Left lung (tissue), 4 donors: ENCODE measurements at regions not wholly inside any gene's neighbourhood (a gene's known extent, or its start where the extent isn't known, plus 50 kb on each side); places are given as distances from the start of the nearest gene placed in this dataset.

Experiments
- ATAC-seq: fragments of 200-7000 bp; cut with Tn5 transposase; one replicate; pipeline ENCODE4 v1.9.1; 2020; ENCODE audit warnings: moderate library complexity
- DNase-seq, 4 donors: peaks; one replicate each; pipeline ENCODE4 v3.0.0-alpha.2; 2013 to 2020
- H3K27ac ChIP-seq, 2 donors: fragments of 200-600 bp; sonication (generic) in 1 of 2; one replicate each; pipeline versions ENCODE4 v1.5.0 to v1.8.0; 2020 to 2021
- H3K27me3 ChIP-seq, 2 donors: fragments of 200-600 bp; sonication (generic) in 1 of 2; one replicate each; pipeline versions ENCODE4 v1.5.0 to v1.8.0; 2020 to 2021
- H3K36me3 ChIP-seq, 2 donors: fragments of 200-600 bp; sonication (generic) in 1 of 2; one replicate each; pipeline versions ENCODE4 v1.5.0 to v1.8.0; 2020 to 2021
- H3K4me1 ChIP-seq, 2 donors: fragments of 200-600 bp; one replicate each; pipeline ENCODE4 v1.8.0; 2021
- H3K4me3 ChIP-seq, 2 donors: fragments of 200-600 bp; sonication (generic) in 1 of 2; one replicate each; pipeline versions ENCODE4 v1.5.0 to v1.8.0; 2020 to 2021; ENCODE audit warnings: mild to moderate bottlenecking in 1 of 2
- H3K9me3 ChIP-seq, 2 donors: fragments of 200-600 bp; sonication (generic) in 1 of 2; one replicate each; pipeline versions ENCODE4 v1.5.0 to v1.8.0; 2020 to 2021
- CTCF ChIP-seq, 2 donors: fragments of 200-600 bp; sonication (generic) in 1 of 2; IDR thresholded peaks; one replicate each; pipeline versions ENCODE4 v1.5.0 to v1.8.0; 2021; ENCODE audit warnings: antibody characterized with exemption in 2 of 2
- intact Hi-C, 2 donors: fragments of 100-400 bp; cut with DNase I; formaldehyde crosslinking; loops; one replicate each; pipeline versions ENCODE4 v1.11.2 to v1.14.2; 2022
- donor health status: DM: no; HTN: yes; CAD: no.
- donor health status: DM: no; HTN: no; CAD: no.

GRCh38 chr14:82422230-82422629 lies 888.6 kb upstream of the SEL1L start:
- ATAC-seq (no peak), DNase-seq (no peak)
- Histone ChIP-seq H3K27me3 (no peaks in the 10 kb centered on the region), H3K36me3 (no peaks in the 10 kb centered on the region), H3K4me1 (no peaks in the 10 kb centered on the region), H3K27ac (no peak overlapping the region), H3K9me3 (peaks cover 0 to 27% of the 10 kb centered on the region in 2 donors), H3K4me3 (no peak overlapping the region)
- no peak for TF ChIP-seq CTCF (IDR thresholded peaks at IDR 0.05)
- intact Hi-C loops = no loop called here

- intact Hi-C loops = no loop called here
- Histone ChIP-seq H3K4me1 (no peaks in the 10 kb centered on the region), H3K27ac (no peak overlapping the region), H3K27me3 (no peaks in the 10 kb centered on the region), H3K9me3 (peaks cover 0 to 9% of the 10 kb centered on the region in 2 donors), H3K4me3 (no peak overlapping the region), H3K36me3 (no peaks in the 10 kb centered on the region)
- DNase-seq (no peak), ATAC-seq (no peak)
- TF ChIP-seq CTCF (IDR thresholded peaks at IDR 0.05) = no peak
Observed at GRCh38 chr14:82425261-82425660, 891.6 kb upstream of the SEL1L start.

- DNase-seq = no peak
- ATAC-seq = no peak
- no peak overlapping the region for H3K27ac ChIP-seq
- TF ChIP-seq CTCF (IDR thresholded peaks at IDR 0.05) = no peak
- H3K36me3 ChIP-seq = no peaks in the 10 kb centered on the region
- H3K9me3 ChIP-seq = peaks cover 0 to 6% of the 10 kb centered on the region in 2 donors
- H3K4me1 ChIP-seq = no peaks in the 10 kb centered on the region
- H3K27me3 ChIP-seq = no peaks in the 10 kb centered on the region
- intact Hi-C loops = no loop called here
- no peak overlapping the region for H3K4me3 ChIP-seq
Observed at GRCh38 chr14:82431031-82431430, 897.4 kb upstream of the SEL1L start.

- no peaks in the 10 kb centered on the region for H3K27me3 ChIP-seq
- H3K27ac ChIP-seq = no peak overlapping the region
- no peak for TF ChIP-seq CTCF (IDR thresholded peaks at IDR 0.05)
- peaks cover 0 to 6% of the 10 kb centered on the region in 2 donors for H3K9me3 ChIP-seq
- intact Hi-C loops = no loop called here
- H3K4me1 ChIP-seq = no peaks in the 10 kb centered on the region
- no peaks in the 10 kb centered on the region for H3K36me3 ChIP-seq
- ATAC-seq (no peak), DNase-seq (no peak)
- no peak overlapping the region for H3K4me3 ChIP-seq
Observed at GRCh38 chr14:82432301-82433105, 898.9 kb upstream of the SEL1L start.

GRCh38 chr14:82438436-82438835 lies 904.8 kb upstream of the SEL1L start:
- Histone ChIP-seq H3K27me3 (no peaks in the 10 kb centered on the region), H3K9me3 (peaks cover 0 to 2% of the 10 kb centered on the region in 2 donors), H3K27ac (no peak overlapping the region), H3K4me1 (no peaks in the 10 kb centered on the region), H3K4me3 (no peak overlapping the region), H3K36me3 (no peaks in the 10 kb centered on the region)
- TF ChIP-seq CTCF (IDR thresholded peaks at IDR 0.05) = no peak
- ATAC-seq (no peak), DNase-seq (no peak)
- intact Hi-C loops = no loop called here
